HG03432 (cell line): ENCODE measurements at regions not wholly inside any gene's neighbourhood (a gene's known extent, or its start where the extent isn't known, plus 50 kb on each side); places are given as distances from the start of the nearest gene placed in this dataset.

ENCODE experiments used
- ATAC-seq: cut with Tn5 transposase; IDR thresholded peaks from one replicate; pipeline ENCODE4 v1.9.1; 2021; ENCODE audit warnings: mild to moderate bottlenecking, moderate library complexity; ENCODE audit not compliant: unreplicated experiment

DNA sequence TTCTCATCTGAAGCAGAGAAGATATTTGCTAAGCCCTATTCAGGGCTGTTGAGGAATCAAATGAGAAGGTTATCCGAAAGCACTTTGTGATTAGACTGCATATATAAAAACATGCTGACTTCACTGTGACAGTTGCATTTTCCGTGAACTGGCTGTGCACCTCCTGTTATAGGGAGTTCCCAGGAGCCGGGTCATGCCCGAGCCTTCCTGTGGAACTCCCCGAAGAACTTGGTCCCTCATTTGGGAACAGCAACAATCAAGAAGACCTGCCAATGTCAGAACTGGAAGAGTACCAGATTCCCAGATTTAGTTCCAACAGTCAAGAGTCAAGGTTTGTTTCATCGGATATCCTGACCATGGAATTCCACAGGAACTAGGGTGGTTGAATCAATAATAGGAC, 130.4 kb upstream of the RAI14 start:
- no peak for ATAC-seq

GRCh38 chr5:34526682-34527305, 129.3 kb upstream of the RAI14 start:
- no peak for ATAC-seq

GRCh38 chr5:34529581-34530331, 126.4 kb upstream of the RAI14 start:
- no peak for ATAC-seq

DNA sequence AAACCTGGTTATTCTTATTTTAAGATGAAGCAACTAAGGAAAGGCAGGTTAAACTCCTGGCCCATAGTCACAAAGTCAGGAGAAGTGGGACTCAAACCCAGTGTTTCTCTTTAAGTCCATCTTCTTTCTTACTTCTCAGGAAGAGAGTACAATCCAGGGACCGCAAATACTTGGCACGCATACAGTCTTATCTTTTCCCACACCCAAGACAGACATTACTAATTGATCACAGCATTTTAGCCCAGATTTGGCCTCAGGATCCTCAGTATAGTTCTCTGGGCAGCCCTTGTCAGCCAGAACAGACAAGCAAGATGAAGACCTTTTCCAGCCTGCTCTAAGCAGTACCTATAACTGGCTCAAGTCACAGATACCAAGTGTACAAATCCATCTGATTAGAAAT, 125.5 kb upstream of the RAI14 start:
- ATAC-seq = no peak

DNA sequence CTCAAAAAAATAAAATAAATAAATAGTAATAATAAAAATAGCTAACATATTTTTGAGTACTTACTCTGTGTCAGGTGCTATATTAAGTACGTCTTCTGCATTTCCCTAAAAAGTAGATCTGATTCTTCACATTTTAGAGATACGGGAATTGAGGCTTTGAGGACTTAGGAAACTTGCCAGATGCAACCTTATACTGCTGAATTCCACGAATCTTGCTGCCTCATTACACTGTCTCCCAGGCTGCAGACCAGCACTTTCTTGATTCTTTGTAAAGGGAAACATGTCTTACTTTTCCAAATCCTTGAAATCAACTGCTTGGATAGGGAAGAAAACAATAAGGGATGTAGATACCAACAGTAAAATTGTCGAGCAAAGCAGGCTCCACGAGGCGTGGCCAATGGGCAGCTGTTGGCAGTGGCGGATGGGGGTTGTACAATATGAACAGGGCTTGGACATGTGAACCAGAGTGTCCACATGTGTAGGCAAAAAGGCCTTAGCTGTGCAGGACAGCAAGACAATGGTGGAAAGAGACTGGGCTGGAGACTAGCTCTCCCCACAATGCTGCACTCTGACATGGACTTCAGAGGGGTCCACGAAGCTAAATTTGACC, 124.3 kb upstream of the RAI14 start:
- ATAC-seq = no peak

- ATAC-seq = peak; percentile 95
Measured at GRCh38 chr5:34533582-34534522, 122.3 kb upstream of the RAI14 start.

DNA sequence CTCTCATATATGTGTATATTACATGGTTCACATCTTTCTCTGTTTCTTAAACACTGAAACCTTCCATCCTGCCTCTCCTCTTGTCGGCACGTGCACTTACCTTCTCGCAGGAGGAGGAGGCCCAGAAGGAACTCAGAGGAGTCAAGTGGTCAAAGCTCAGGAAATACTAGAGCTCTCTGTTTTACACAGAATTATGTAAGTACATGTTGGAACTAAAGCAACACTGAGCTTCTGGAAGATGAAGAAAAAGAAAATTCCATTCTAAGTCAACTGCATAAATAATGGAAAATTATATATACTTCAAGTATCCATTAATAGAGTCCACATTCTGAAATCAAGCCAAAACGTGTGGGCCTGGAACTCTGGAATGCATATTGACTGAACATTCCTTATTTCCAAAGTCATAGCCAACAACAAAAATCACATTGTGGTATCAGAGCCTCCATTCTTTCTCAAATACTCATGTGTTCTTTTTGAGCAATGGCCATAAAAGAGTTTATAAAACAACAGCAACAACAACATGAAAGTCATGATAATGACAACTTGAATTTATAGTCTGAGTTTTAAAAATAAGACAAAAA, 121.5 kb upstream of the RAI14 start:
- no peak for ATAC-seq

DNA sequence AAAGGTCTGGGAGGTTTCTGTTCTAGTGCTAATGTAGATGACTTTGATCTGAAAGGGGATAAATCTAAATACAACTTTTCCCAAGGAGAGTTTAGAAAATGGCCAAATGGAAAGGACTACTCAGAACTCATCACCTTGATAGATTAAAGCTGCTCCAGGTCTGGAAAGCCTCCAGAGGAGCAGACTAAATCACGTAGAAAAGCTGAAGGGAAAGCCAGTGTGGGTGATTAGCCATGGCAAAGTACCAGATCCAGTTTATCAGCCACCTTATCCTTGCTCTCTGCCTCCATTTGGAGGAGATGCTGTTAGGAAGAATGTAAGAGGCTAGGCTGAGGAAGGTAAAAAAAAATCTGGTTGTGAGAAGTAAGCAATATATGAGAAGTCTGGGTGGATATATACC, 120.7 kb upstream of the RAI14 start:
- ATAC-seq = no peak

DNA sequence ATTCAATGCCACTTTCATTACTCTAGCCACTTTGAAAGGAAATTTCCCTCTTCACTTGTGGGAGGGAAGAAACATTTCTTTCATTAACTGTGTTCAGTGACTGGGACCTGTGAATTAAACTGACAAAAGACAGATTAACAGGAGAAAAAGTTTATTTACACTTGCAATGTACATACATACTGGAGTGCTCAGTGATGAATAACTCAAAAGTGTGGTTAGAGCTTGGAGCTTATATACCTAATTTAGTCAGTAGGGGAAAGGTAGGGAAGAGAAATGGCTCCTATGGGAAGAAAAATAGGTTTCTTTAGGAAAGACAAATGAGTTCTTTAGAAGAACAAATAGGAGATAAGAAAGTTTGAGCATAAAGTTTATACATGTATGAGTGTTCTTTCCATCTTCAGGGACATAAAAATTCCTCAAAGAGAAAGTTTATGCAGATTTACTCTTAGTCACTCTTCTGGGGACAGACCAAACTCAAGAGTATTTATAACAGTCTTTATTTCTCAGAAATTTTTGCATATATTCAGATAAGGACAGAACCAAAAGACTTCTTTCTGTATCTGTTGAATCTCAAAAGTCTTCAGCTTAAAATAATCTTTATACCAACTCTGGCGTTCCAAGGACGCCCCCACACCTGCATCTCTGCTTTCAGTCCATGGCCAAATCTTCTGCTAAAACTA, 120.0 kb upstream of the RAI14 start:
- ATAC-seq = no peak

DNA sequence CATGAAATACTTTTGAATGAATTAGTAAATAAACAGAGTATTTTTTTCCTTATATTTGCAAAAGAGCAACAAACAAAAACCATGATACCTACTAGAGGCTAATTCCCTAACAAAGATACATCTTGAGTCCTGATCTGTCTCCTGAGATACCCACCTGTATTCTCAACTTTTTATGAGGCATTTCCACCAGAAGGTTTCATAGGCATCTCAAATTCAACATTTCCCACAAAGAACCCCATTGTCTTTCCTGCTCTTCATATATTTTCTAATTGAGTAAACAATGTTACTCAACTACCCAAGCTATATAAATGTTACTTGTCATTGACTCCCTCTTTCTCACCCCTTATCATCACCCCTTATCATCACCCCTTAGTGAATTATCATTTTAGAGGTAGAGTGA, 119.4 kb upstream of the RAI14 start:
- ATAC-seq = no peak

DNA sequence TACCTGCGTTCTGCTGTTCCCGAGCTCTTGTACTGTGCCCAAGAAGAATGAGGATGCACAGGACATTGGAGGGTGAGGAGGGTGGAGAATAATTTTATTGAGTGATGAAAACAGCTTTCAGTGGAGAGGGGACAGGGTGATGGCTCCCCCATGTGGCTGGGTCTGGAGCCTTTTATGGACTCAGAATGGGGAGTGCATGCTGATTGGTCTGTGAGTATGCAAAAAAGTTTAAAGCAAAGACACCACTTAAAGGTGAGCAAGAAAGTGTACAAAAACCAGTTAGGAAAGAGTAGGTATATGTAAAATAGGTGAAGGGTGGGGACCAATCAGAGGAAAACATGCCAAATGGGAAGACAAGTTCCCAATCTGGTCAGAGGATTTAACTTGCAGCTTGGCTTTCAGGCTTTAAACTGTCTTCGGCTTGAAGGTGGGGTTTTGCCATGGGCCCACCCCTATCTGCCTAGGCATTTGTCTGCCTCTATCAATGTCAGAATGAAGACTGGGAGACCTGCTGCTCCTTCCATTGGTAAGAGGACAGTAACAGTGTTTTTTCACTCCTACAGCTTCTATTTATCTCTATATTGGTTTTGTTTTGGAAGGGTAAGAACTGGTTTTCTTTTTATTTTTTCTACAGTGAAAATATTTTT, 118.0 kb upstream of the RAI14 start:
- ATAC-seq = no peak

- no peak for ATAC-seq
Measured at GRCh38 chr5:34539183-34539582, 116.9 kb upstream of the RAI14 start.

DNA sequence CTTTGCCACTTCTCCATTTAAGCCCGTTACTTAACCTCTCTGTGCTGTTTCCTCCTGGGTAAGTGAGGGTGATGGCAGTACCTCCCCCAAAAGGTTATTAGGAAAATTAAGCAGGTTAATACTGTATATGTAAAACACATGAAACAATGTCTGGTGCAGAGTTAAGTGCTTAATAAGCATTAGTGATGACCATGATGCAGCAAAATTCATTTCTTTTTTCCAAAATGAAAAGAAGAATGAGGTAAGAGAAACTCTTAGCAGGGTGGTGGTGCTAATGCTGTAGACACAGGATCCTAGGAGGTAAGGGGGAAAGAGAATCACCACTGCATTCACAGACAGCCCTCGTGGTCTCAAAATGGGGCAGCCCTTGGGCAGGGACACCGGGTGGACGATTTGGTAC, 115.1 kb upstream of the RAI14 start:
- ATAC-seq = no peak

DNA sequence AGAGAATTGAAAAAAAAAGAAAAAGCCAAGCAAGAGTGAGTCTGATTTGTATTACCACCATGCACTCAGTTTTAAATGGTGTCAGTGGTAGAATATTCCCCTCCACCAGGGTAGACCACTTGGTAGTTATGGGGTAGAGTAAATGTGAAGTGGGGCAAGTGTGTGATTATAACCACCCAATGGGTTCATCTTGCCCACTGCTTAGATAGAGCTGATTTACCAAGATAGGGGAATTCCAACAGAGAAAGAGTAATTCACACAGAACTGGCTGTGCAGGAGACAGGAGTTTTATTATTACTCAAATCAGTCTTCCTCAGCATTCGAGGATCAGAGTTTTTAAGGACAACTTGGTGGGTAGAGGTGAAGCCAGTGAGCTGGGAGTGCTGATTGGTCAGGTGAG, 113.3 kb upstream of the RAI14 start:
- ATAC-seq = no peak

DNA sequence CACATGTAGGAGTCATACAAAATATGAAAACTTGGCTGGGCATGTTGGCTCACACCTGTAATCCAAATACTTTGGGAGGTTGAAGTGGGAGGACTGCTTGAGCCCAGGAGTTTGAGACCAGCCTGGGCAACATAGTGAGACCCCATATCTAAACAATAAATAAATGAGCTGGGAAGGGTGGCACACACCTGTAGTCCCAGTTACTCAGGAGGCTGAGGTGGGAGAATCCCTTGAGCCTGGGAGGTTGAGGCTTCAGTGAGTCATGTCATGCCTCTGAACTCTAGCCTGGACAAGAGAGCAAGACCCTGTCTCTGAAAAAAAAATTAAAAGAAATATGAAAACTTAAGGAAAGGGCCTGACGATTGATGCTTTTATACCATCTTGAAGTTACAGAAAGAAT, 112.4 kb upstream of the RAI14 start:
- ATAC-seq = no peak

DNA sequence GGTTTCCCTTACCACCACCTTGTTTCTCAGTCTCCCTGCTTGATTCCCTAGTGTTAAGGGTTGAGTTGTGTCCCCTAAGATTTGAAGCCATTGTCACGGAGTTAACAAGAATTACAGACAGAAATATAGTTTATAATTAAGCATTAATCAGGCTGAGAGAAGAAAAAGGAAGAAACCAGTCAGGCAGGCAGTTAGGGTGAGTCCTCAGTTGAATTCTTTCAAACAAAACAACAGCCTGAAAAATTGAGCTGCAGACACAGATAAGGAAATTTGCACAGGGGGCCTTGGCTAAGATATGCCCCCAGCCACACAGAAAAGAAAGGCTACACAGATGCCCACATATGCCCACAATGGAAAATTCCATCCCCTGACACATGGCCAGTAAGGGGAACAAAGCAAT, 111.7 kb upstream of the RAI14 start:
- ATAC-seq = no peak

GRCh38 chr5:34545164-34545563, 111.0 kb upstream of the RAI14 start:
- no peak for ATAC-seq

DNA sequence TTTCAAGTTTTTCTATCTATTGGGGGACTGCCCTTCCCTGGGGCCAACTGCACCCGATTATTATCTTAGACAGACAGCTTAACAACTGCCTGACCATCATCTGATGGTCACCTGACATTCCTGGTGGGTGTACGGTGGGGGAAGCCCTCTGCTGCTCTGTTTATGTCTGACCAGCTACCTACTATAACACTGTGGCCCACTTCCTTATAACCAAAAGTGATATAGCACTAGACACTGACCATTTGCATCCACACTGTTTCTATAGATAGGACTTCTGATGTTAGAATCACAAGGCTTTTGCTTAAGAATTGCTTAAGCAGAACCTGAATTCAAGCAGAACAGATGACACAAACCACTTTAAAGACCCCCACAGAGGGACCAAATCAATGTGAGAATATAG, 110.5 kb upstream of the RAI14 start:
- ATAC-seq = no peak

- no peak for ATAC-seq
Measured at GRCh38 chr5:34547300-34548085, 108.6 kb upstream of the RAI14 start.
